Hematopoietic multipotent progenitor cell treated with erythropoietin and hydrocortisone succinate and interleukin-3 and kit ligand, for 4 days (in vitro differentiated cells): ENCODE measurements at regions not wholly inside any gene's neighbourhood (a gene's known extent, or its start where the extent isn't known, plus 50 kb on each side); places are given as distances from the start of the nearest gene placed in this dataset.

Experiments used
- DNase-seq: peaks from one replicate; pipeline ENCODE4 v3.0.0-alpha.2; 2015

DNA sequence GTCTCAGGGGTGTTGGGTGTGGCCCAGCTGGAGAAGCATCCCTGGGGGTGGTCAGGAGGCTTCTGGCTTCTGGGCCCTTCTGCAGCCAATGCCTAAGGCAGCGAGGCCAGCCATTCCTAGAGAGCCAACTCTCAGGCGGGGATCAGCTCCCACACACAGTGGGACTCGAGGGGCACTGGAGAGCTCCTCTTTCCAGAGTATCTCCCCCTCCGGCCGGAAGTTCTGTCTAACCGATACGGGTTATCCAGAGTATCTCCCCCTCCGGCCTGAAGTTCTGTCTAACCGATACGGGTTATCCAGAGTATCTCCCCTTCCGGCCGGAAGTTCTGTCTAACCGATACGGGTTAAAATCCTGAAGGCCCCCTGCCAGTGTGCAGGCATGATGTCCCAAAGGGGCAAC, 71.2 kb upstream of the B3GAT1 start:
- no peak for DNase-seq

DNA sequence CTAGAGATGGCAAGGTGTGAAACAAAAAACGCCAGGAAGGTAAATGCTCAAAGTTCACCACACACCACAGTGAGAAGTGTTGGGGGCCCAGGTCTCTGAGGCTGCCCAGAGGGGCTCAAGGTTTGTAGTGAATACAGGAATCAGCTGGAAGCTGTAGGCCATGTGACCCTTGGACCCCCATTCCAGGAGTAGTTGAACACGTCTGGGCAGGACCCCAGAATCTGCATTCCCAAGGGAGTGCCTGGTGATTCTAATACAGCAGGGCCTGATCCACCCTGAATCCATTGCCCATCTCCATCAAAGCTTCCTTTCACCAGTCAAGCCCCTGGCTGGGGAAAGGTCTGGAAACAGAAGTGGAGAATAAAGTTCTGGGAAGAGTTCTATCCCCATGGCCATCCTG, 70.8 kb upstream of the B3GAT1 start:
- DNase-seq, result no peak

DNA sequence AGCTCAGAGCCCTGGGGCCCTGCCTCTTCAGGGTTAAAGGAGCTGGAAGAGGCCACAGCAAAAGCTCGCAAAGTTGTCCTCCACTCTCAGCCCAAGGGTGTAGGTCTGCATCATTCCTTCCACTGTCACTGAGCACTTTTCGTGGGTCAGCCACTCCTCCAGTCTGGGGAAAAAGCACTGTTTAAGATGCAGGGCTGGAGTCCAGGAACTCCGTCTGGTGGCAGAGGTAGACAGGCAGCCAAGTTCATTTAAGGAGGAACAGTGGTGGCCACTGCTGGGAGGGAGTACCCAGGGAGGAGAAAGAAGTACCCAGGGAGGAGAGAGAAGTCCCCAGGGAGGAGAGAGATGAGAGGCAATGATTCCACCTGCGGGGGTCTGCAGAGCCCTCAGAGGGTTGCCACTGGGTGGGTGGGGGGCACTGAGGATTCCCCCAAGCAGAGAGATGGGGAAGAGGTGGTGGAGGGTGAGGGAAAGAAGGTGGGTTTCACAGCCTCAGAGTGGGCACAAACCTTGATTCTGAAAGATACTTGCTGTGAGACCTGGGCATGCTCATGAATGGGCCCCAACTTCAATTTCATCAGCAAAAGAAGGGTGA, 70.0 kb upstream of the B3GAT1 start:
- no peak for DNase-seq

GRCh38 chr11:134481135-134481534, 69.1 kb upstream of the B3GAT1 start:
- DNase-seq, result no peak

DNA sequence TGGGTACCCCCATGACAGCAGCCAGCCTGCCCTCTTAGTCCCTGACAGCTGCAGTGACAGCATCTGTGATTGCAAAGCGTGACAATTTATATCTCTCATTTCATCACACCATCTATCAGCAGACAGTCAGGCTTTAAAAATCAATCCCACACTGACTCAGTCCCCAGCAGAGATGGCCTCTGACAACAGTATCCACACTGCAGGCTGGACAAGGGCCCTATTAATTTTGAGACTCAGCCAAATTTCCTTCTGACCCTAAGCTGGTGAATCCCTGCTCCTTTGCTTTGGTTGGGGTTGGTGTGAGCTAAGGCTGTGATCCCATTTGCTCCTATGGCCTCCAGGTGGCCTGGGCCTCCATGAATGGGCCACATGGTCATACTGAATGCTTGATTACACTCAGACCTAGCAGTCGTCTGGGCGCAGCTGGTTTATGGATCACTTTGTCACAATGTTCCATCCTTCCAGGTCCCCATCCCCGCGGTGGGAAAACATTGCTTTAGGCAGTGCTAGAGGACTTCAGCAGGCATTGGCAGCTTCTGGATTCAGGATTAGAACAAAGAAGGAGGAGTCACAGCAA, 68.2 kb upstream of the B3GAT1 start:
- DNase-seq, result no peak

DNA sequence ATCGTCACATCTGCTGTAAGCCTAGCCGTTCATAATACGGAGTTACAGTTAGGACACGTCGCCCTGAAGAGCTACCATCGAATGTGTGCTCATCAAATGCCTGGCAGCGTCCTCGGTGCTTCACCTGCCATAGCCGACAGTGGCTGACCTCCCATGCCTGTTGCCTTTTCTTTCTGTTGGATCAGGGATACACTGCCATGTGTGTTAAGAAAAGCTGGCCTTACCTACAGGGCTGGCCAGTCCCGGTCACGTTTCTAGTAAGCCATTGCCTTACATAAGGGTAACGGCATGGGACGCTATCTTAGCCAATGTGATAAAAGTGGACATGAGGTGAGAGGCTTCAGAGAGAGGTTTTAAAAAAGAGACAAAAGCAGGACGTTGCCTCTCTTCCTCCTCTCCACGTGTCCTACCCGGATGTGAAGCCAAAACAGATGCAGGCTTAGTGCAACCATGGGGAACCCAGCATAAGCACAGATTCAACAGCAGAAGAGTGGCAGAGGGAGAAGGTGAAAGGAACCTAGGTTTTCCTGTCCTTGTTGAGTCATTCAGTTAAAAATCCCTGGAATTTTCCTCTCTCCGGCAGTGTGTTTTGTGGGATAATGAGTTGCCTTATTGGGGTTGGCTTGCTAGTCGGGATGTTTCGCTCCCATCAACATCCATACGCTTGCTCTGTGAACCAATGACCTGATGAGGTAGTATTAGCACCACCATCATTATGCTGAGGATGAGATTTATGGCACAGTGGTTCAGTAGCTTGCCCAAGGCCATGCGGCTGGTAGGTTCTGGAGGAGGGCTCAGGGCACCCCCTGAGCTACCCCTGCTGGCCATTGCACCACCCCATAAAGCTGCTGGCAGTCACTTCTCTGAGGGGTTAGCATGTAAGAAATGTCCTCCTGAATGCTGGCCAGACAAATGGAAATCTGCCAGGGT, 67.4 kb upstream of the B3GAT1 start:
- no peak for DNase-seq

- DNase-seq, result no peak
Observed at GRCh38 chr11:134478611-134479010, 66.6 kb upstream of the B3GAT1 start.

DNA sequence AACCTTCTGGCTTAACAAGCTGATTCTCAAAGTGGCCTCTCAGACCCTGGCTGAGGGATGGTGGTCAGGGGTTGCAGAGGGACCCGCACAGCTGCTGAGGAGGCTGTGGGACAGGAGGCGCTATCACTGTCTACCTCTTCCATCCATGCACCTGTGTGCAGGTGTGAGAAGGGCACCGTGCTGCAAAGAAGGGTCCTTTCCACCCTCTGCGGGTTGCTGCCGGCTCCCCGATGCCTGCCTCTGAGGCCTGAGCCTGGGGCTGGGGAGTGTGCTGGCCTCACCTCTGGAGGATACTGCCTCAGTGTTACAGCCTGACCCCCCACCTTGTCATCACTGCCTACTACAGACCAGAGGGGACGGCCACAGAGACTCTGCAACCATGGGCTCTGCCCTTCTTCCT, 66.1 kb upstream of the B3GAT1 start:
- no peak for DNase-seq

GRCh38 chr11:134477486-134477885, 65.4 kb upstream of the B3GAT1 start:
- no peak for DNase-seq

DNA sequence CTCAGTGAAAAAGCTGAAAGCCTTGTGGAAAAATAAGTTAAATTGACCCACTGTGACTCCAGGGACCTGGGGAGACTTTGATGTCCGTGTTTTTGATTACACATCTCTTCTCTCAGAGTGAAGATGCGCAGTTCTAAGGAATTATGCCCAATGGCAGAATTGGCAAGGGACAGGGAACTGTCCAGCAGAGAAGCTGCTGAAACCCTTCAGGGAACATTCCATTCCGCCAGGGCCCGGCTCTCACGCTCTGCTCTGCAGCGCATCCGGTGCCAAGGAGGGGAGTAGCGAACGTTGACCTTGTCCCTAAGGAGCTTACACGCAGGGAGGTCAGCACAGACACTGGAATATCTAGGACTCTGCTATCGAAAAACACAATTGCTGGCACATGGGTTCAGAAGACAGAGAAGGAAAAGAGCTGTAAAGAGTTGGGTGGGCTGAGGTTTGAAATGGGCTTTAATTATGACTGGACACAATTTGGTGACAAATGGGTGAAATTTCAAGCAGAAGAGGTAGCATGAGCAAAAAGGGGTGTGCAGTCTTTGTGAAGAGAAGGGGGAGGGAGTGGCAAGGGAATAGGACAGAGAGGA, 64.5 kb upstream of the B3GAT1 start:
- DNase-seq, result peak; percentile 47

GRCh38 chr11:134475951-134476350, 63.9 kb upstream of the B3GAT1 start:
- DNase-seq, result no peak

- no peak for DNase-seq
Observed at GRCh38 chr11:134474942-134475341, 62.9 kb upstream of the B3GAT1 start.

- DNase-seq, result no peak
Observed at GRCh38 chr11:134474070-134474860, 62.2 kb upstream of the B3GAT1 start.

DNA sequence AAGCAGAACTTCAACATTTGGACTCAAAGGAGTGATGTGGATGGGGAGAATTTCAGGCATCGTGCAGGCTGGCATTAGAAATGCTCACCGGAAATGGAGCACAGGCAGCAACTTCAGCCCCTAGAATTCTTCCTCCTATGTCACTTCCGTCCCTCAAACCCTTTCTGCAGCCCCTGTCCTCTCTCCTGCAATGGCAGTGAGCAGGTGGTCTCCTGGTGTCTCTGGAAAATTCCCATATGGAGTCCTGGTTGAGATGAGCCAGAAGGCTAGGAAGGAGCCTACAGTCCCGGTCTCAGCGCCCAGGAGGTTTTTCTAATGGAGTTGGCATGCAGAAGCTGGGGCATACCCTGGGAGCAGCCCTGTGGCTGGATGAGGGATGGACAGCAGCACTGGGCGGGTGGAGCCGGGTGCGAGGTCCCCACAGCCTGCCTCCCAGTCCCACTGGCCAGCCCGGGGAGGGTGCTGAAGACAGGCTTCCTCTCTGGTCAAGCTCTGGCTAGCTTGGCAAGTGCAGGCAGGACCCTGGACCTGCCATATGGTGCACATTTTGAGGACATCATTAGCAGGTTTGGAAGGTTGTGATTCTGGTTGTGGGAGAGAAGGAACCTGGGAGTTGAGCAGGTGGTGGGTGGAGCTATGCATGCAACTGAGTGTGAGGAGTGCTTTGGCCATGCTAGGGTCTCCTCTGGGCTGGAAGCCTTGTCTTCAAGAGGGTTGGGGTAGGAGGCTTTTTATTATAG, 59.8 kb upstream of the B3GAT1 start:
- DNase-seq, result no peak

DNA sequence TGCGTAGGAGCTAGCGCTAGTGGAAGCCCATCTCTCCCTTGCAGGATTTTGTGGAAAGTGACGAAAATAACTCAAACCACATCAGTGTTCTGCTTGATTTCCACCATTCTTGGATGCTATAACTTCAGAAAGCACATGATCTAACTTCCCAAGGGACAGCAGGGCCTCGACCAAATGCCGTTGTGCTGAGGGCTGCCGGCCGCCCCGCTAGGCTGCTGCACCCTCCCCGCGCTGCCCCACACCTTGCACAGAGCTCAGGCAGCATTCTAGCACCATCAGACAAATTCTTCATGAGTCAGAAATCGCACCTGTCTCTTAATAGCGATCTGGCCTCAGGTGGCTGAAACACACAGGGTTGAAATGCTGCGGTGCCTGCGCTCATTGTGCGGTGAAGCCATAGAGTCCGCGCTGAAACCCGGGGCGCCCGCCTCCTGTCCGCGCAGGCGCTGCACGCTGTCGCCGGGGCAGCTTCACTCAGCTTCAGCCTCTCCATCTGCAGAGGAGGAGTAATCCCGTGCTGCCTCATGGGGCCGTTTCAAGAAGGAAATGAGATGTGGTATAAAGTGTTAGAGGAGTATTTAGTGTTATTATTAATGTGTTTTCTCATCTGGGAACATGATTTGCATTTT, 59.2 kb upstream of the B3GAT1 start:
- DNase-seq, result no peak

- no peak for DNase-seq
Observed at GRCh38 chr11:134470238-134470637, 58.2 kb upstream of the B3GAT1 start.

DNA sequence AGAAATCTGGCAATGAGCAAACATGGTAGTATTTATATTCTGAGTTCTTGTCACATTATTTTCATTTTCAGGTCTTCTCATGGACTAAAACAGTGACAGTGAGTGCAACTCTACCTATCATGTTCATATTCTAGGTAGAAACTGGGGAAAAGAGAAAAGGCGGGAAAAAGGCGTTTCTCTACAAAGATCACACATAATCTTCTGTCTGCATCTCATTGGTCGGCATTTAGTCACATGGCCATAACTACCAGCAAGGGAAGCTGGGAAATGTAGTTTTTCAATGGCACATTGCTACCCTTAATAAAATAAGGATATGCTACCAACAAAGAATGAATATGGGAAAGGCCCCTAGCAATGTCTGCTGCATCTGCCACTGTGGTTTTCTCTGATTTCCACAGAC, 57.6 kb upstream of the B3GAT1 start:
- DNase-seq, result peak; percentile 37

GRCh38 chr11:134468796-134469195, 56.8 kb upstream of the B3GAT1 start:
- DNase-seq, result no peak

DNA sequence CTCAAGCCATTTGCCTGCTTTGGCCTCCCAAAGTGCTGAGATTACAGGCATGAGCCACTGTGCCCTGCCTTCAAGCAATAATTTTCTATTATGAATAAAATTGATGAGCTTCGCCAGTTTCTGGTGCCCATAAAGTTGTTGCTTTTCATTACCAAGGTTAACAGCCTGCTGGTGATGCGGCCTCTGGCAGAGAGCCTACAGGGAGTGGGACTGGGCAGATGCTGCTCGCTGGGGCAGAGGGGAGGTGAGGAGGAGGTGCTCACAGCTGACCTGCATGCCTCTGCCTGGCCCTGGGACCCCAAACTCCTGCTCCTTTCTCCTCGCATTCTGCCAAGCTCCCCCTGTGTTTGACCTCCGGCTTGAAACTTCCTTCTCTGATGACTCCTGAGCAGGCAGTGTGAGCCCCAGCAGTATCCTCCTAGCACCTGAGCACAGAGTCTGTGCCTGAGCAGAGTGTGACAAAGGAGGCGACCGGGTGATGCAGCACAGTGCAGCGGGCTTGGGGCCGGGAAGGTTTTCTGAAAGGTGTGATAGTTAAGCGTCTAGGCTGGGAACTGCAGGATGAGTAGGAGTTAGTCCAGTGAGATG, 56.1 kb upstream of the B3GAT1 start:
- no peak for DNase-seq

GRCh38 chr11:134466610-134467567, 54.8 kb upstream of the B3GAT1 start:
- DNase-seq, result no peak
